GM10248 (cell line): ENCODE measurements at regions not wholly inside any gene's neighbourhood (a gene's known extent, or its start where the extent isn't known, plus 50 kb on each side); places are given as distances from the start of the nearest gene placed in this dataset.

Experiments used
- CTCF ChIA-PET: fragments of 300-600 bp; sonication (Branson Sonifier 250); formaldehyde crosslinking; extraction: SDS; loops from one replicate; lab custom pipeline; 2021; ENCODE audit warnings: antibody characterized with exemption; lab: Yijun Ruan, JAX
- POLR2A ChIA-PET: fragments of 350-650 bp; sonication (Branson Sonifier 250); formaldehyde crosslinking; extraction: SDS; loops from one replicate; lab custom pipeline; 2020; ENCODE audit warnings: antibody characterized with exemption; lab: Yijun Ruan, JAX
- DNase-seq: peaks from one replicate; pipeline ENCODE4 v3.0.0; 2012; ENCODE audit errors: extremely low spot score
- TF ChIP-seq, protein P1 (sequence below): IDR thresholded peaks from 2 replicates; pipeline ENCODE4 v1.5.1; 2012; ENCODE audit warnings: mild to moderate bottlenecking, low read depth; ENCODE audit errors: extremely low read depth, missing control alignments, control extremely low read depth

DNA sequence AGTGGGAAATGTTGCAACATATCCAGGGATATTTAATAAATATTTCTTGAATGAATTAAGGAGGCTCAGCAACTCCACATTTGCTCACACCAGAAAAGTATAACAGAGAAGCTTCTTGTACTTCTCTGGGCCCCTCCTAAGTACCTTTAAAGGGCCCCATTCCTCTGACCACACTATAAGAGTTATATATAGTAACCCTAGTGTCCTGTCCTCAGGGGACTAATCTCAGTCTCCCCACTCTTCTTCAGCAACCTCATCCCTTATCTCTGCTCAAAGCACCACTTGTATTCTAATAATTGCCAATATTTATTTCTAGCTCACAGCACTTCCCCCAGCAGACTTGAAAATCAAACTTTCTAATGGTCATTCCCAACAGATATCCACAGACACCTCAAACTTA is 237.1 kb downstream of the GXYLT1 start:
- DNase-seq = no peak
- TF ChIP-seq, protein P1, sequence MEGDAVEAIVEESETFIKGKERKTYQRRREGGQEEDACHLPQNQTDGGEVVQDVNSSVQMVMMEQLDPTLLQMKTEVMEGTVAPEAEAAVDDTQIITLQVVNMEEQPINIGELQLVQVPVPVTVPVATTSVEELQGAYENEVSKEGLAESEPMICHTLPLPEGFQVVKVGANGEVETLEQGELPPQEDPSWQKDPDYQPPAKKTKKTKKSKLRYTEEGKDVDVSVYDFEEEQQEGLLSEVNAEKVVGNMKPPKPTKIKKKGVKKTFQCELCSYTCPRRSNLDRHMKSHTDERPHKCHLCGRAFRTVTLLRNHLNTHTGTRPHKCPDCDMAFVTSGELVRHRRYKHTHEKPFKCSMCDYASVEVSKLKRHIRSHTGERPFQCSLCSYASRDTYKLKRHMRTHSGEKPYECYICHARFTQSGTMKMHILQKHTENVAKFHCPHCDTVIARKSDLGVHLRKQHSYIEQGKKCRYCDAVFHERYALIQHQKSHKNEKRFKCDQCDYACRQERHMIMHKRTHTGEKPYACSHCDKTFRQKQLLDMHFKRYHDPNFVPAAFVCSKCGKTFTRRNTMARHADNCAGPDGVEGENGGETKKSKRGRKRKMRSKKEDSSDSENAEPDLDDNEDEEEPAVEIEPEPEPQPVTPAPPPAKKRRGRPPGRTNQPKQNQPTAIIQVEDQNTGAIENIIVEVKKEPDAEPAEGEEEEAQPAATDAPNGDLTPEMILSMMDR = no peak
- POLR2A ChIA-PET = no interaction called here
- CTCF ChIA-PET = no interaction called here

DNA sequence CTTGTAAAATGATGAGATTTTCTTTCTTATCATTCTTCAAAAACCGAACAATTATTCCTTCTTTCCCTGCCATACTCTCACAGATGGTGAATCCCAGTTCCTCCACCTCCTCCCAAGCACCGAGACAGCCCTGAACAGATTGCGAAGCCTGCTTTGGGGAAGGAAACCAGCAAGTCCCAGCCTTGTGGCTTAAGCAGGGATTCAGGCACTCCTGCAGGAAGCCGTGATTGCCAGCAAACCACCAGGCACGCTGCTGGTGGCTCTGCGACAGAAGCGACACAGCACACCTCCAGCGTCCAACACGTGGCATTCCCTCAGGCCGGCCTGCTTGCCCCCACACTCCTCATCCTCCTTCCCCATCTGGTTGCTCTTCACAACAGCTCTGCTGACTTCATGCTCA is 237.7 kb downstream of the GXYLT1 start:
- CTCF ChIA-PET = no interaction called here
- no peak for DNase-seq
- POLR2A ChIA-PET = no interaction called here
- TF ChIP-seq, protein P1 = no peak

DNA sequence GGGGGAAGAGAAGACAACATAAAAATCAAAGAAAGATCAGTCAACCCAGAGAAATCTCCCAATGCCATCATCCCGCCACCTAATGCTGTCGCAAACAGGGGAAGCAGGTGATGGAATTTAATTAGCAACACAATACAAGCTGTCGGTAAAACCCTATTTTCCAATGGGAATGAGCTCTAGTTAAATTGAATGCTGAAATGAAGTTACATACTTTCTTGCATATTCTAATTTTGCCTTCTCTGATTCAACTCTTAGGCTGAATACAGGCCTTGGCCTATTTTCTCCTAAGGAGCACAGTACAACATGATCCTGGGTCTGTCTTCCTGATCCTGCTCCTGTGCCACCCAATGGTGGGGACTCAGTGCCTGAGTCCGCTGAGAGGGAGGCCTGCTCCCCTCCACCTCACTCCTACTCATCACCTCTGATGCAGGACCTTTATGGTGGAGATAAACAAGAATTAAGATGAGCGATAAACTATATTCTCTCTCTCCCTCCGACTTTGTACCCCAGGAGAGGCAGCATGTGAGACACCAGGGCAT is 238.8 kb downstream of the GXYLT1 start:
- DNase-seq = no peak
- ChIA-PET CTCF (interaction anchor here (1.0 kb wide), 1 partner anchor 15 kb away, joined by 3 read pairs; no protein-coding TSS in a partner anchor), POLR2A (no interaction called here)
- TF ChIP-seq, protein P1 = no peak

DNA sequence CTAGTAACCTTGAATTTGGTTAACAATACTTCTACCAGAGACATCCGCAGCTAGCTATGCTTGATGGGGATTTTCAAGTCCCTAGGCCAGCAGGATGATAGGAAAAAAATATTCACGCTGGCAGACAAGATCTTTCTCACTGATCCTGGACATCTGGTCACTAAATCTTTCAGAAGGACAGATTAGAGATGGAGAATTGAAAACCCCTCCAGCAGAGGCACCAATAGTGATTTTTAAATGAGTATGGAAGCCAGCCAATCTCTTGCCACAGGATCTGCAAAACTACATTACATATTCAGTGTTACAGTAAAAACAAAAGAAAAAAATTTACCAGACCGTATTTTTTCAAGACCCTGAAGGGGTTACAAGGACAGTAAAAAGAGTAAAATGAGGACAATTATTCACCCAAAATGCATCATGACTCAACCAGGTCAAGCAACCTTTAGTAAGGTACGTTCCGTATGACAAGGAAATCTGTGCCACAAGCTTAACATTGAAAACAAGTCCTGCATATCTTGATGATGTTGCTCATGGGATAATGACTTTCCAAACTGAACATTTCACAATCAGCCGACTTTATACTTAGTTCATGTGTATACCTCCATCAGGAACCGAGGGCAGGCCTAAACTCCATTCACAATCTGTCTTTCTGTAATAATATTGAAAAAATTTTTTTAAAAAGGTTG is 239.5 kb downstream of the GXYLT1 start:
- DNase-seq = no peak
- TF ChIP-seq, protein P1 = no peak
- ChIA-PET POLR2A (no interaction called here), CTCF (no interaction called here)

DNA sequence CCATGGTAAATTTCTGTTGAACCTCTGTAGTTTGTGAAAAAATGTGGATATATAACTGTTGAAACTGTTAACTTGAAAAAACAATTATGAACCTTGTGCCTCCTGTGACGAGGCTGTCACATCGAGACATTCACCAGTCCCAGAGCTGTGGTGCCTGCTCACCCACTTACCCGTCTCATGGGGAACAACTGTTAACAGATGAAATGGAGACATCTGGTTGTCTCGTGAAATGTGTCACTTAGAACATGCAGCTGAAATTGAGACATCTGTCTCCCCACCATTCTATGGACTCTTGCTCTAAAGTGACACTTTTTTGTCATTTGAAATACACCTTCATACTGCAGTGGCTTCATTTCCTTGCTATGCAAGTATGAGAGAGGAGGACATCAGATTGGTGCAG is 240.6 kb downstream of the GXYLT1 start:
- TF ChIP-seq, protein P1 = no peak
- POLR2A ChIA-PET = no interaction called here
- CTCF ChIA-PET = no interaction called here
- no peak for DNase-seq

DNA sequence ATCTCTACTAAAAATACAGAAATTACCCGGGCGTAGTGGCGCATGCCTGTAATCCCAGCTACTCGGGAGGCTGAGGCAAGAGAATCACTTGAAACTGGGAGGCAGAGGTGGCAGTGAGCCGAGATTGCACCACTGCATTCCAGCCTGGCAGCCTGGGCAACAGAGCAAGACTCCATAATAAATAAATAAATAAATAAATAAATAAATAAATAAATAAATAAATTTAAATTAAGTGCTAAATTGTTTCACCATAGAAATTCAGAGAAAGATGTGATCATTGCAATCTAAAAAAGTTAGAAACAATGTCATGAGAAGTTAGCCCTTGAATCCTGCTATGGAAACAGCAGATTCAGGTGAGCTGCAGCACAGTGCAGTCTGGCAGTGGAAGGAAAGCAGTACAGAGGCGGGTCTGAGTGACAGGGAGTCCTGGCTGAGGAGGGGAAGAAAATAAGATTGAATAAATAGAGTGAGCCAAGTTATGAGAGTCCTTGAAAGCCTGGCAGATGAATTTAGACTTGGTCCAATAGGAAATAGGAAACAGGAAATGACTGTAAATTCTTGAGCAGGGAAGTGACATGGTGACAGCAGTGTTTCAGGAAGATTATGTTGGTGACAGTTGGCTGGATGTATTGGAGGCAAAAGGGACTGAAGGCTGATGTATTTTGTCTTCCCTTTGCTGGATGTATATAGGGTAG is 241.5 kb downstream of the GXYLT1 start:
- no peak for DNase-seq
- TF ChIP-seq, protein P1 = no peak
- ChIA-PET POLR2A (no interaction called here), CTCF (no interaction called here)
